ENCODE measurements at regions not wholly inside any gene's neighbourhood (a gene's known extent, or its start where the extent isn't known, plus 50 kb on each side); places are given as distances from the start of the nearest gene placed in this dataset.
"Not testable (repeated sequence)": the region's sequence is repeated elsewhere in the genome, so short reads cannot be mapped to it uniquely, and the experiment has no call there.

- not testable (repeated sequence) for TF ChIP-seq POLR2A, CTCF, EP300 (IDR thresholded peaks at IDR 0.05)
Observed at GRCh38 chr10:91729339-91729738, 68.9 kb upstream of the TNKS2 start.

Data from tibial nerve (tissue), 4 donors.